ENCODE measurements at regions not wholly inside any gene's neighbourhood (a gene's known extent, or its start where the extent isn't known, plus 50 kb on each side); places are given as distances from the start of the nearest gene placed in this dataset.

DNA sequence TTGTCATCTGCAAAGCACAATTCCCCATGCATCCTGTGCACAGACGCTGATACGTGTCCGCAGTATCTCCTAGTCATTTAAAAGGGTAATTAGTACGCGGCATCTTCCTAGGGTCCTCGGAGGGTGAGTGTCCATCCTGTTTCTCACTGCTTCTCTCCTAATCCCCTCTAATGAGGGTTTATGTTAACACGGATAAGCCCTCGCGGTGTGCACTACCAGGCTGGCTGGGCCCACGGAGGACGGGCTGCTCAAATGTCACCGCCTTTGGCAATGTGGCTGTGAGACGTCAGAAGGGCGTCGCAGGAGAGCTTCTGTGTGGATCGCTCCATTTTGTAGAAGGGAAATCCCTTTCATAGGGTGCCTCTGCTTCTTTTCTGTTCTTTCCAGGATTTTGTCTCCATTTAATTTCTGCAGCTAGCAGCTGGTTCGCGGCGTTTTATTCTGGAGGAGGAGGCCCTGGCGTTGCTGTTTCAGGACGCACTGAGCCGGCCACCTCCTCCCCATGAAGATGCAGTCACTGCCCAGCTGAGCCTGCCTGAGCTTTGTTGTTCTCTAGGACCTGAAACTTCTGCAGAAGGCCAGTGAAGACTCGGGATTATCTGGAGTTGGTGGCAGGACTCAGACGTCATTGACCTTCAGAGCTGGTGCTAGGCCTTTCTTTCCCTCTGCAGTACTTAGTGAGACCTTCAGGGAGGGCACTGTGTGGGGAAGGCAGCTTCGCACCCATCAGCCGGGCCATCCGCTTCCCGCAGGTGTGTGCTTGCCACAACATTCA is 326.1 kb upstream of the IRX1 start:
- Histone ChIP-seq H3K27me3 (replicated peaks) (no peaks in the 10 kb centered on the region), H3K4me3 (ENCODE audit: low read depth, low read length) (no peak overlapping the region), H3K27ac (no peak overlapping the region), H3K36me3 (replicated peaks) (no peaks in the 10 kb centered on the region)
- no peak for TF ChIP-seq CTCF (IDR thresholded peaks at IDR 0.05; ENCODE audit: low read depth, low read length, missing control alignments)
- no peak for DNase-seq
- in situ Hi-C loops (cut with HindIII; ENCODE audit: low pct_ligation_motif_present, low sequenced_read_pairs) = no loop called here

DNA sequence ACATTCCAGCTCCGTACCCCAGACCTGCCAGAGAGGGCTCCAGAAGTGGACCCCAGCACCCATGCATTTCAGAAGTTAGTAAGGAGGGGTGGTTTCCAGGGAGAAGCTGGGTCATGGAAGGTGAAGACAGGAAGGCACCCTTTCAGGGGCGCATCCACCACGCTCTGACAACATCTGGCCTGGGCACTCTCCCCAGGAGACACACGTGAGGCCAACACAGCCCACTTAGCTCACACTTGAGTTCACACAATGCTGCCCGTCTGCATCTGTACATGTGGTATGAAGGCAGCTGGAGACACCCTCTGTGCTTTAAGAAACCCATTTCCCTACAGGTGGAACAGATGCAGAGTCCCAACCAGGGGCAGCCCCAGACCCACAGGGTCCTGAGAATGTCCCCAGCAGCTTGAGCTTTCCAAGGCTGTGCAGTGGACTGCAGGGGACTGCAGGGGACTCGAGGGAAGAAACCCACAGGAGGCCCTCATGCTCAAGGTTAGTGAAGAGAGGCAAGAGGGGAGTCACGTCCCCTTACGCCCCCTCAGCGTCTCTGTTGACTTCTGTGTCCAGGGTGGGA is 326.8 kb upstream of the IRX1 start:
- no peaks in the 10 kb centered on the region for H3K36me3 ChIP-seq (replicated peaks)
- no peak overlapping the region for H3K27ac ChIP-seq
- no peak for DNase-seq
- H3K4me3 ChIP-seq (ENCODE audit: low read depth, low read length) = no peak overlapping the region
- TF ChIP-seq CTCF (IDR thresholded peaks at IDR 0.05; ENCODE audit: low read depth, low read length, missing control alignments) = no peak
- in situ Hi-C loops (cut with HindIII; ENCODE audit: low pct_ligation_motif_present, low sequenced_read_pairs) = no loop called here
- no peaks in the 10 kb centered on the region for H3K27me3 ChIP-seq (replicated peaks)

DNA sequence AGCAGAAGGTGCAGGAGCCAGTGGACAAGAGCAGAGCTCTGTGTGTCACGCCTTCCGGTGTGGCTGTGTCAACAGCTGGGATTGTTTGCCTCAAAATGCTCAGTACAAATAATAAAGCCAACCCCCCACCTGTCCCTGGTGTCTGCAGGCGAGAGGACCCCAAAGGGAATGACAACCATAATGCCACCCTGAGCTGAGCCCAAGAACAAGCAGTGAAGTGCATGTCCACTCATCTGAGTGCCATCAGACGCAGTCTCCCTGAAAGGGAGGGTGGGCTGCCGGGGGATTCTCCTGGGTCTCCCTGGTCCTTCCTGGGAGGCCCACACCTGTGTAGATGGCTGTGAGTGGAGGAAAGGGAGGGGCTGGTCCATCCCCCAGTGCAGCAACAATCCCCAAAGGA is 328.8 kb upstream of the IRX1 start:
- Histone ChIP-seq H3K36me3 (replicated peaks) (no peaks in the 10 kb centered on the region), H3K27me3 (replicated peaks) (no peaks in the 10 kb centered on the region), H3K4me3 (ENCODE audit: low read depth, low read length) (no peak overlapping the region), H3K27ac (no peak overlapping the region)
- no peak for DNase-seq
- no peak for TF ChIP-seq CTCF (IDR thresholded peaks at IDR 0.05; ENCODE audit: low read depth, low read length, missing control alignments)
- in situ Hi-C loops (cut with HindIII; ENCODE audit: low pct_ligation_motif_present, low sequenced_read_pairs) = no loop called here

GRCh38 chr5:3265936-3266335 is 329.7 kb upstream of the IRX1 start:
- no peak for TF ChIP-seq CTCF (IDR thresholded peaks at IDR 0.05; ENCODE audit: low read depth, low read length, missing control alignments)
- no peak overlapping the region for H3K4me3 ChIP-seq (ENCODE audit: low read depth, low read length)
- in situ Hi-C loops (cut with HindIII; ENCODE audit: low pct_ligation_motif_present, low sequenced_read_pairs) = no loop called here

GRCh38 chr5:3265131-3265885 is 330.3 kb upstream of the IRX1 start:
- DNase-seq = no peak
- in situ Hi-C loops (cut with HindIII; ENCODE audit: low pct_ligation_motif_present, low sequenced_read_pairs) = no loop called here
- TF ChIP-seq CTCF (IDR thresholded peaks at IDR 0.05; ENCODE audit: low read depth, low read length, missing control alignments) = no peak
- Histone ChIP-seq H3K4me3 (ENCODE audit: low read depth, low read length) (no peak overlapping the region), H3K36me3 (replicated peaks) (no peaks in the 10 kb centered on the region), H3K27ac (no peak overlapping the region), H3K27me3 (replicated peaks) (no peaks in the 10 kb centered on the region)

More at GRCh38 chr5:3265936-3266335, 329.7 kb upstream of the IRX1 start:
- H3K36me3 ChIP-seq (replicated peaks) = no peaks in the 10 kb centered on the region
- no peak overlapping the region for H3K27ac ChIP-seq
- no peaks in the 10 kb centered on the region for H3K27me3 ChIP-seq (replicated peaks)
- DNase-seq = no peak
